A673 (cell line): ENCODE measurements at regions not wholly inside any gene's neighbourhood (a gene's known extent, or its start where the extent isn't known, plus 50 kb on each side); places are given as distances from the start of the nearest gene placed in this dataset.

Experiments used
- CTCF ChIP-seq: fragments of 300-800, 200-600 bp; sonication (generic); conservative IDR thresholded peaks from 2 replicates; pipeline ENCODE4 v1.5.1; 2017; ENCODE audit warnings: low read depth, mild to moderate bottlenecking, antibody characterized with exemption, low read length, moderate library complexity, mixed read lengths
- EZH2 ChIP-seq: fragments of 200-600 bp; sonication (generic); IDR thresholded peaks from 2 replicates; pipeline ENCODE4 v1.6.1; 2017; ENCODE audit warnings: borderline replicate concordance, low read depth, mild to moderate bottlenecking, mixed read lengths, antibody characterized with exemption, low read length; ENCODE audit not compliant: poor library complexity, severe bottlenecking

GRCh38 chr15:94033014-94033682, 198.2 kb upstream of the MCTP2 start:
- no peak for TF ChIP-seq CTCF
- TF ChIP-seq EZH2: no peak
